HS-27A (cell line): ENCODE measurements at regions not wholly inside any gene's neighbourhood (a gene's known extent, or its start where the extent isn't known, plus 50 kb on each side); places are given as distances from the start of the nearest gene placed in this dataset.

Experiments used
- DNase-seq: peaks from one replicate; pipeline ENCODE4 v3.0.0-alpha.2; 2012; ENCODE audit warnings: low read depth, missing footprints

DNA sequence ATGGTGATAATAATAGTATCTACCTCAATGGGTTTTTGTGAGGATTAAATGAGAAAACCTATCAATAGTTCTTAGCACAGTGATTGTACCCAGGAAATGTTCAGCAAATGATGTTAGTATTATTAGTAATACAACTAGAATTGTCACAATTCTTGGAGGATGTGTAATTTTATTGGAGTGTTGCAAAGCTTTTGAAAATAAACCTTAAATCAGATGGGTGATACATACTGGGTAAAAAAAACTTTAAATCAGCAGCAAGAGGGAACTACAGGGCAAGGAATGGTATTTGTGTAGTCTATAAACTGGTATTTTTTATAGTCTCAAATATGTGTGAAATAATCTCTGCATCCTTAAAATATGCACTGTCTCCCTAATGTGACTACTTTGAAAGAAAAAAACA is 371.6 kb downstream of the PIK3R1 start:
- no peak for DNase-seq

DNA sequence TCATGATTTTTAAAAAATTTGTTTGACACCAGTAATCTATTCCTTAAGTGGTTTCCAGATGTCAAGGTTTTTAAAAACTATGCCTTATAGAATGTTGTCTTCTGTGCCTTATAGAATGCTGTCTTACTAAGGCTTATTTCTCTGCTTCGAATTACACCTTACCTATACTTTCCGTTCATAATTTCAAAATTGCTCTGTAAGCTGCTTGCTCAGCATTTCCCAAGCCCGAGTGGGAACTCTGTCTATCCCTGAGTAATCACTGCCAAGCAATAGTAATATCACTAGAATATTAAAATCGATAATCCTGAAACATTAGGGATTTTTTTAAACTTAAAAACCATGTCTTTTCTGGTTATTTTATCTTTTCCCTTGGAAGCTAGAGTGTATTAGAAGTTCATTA is 376.3 kb downstream of the PIK3R1 start:
- no peak for DNase-seq

DNA sequence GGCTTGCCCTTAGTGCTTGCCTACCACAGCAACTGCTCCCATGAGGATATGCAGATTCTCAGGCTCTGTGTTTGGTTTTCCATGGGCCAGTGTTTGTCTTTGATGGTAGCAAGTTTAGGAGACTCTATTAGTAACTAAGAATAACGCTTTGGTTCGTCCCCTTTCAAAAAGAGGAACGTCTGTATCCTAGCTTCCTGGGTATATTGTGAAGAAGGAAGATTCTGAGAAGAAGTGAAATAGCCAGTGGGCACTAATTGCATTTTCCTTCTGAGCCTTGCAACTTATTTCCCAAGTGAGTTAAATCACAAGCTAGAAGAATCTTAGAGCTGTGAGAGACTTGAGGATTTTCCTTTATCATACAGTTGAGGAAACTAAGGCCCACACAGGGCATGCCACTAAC is 376.8 kb downstream of the PIK3R1 start:
- no peak for DNase-seq

DNA sequence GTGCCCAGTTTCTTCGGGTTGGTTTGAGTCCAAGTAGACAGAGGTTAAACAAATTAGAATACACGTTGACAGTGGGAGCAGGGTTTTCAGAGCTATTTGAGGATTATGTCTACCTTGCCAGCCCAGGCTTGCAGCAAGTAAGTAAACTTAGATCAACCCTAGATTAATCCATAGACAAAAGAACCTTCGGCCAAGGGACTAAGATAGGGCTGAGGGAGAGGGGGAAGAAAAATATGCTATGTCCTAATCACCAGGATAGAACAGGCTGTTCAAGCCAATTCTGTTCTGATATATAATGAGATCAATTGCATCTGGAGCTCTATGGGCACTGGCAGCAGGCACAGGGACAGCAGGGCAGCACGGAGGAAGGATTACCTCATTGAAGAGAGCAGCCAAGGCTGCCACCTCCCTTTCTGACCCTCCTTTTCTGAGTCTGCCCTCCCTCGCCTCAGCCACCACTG is 377.7 kb downstream of the PIK3R1 start:
- no peak for DNase-seq

DNA sequence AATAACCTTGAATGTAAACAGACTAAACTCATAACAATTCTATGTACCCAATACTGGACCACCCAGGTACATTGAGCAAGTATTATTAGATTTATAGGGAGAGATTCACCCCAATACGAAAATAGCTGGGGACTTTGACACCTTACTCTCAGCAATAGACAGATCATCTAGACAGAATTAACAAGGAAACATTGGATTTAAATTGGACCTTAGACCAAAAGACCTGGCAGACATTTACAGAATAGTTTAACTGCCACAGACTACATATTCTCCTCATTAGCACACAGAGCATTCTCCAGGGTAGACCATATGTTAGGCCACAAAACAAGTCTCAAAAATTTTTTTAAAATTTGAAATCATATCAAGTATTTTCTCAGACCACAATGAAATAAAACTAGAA is 397.4 kb downstream of the PIK3R1 start:
- DNase-seq: no peak

DNA sequence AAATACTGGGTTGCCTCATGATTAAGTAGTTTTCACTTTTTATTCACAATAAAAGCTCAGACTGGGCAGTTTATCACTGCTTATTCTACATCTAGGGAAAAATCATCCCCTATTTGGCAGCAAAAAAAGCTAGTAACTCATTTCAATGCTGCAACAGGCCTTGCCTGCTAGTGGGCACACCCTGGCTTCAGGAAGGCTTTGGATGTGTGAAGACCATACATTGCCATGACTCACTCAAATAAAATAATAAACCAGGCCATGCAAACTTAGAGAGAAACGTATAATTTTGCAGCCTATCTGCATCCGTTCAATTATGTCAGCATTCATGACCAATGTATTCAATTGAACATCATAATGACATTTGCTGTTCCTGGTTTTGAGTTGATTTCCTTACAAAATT is 402.9 kb downstream of the PIK3R1 start:
- no peak for DNase-seq

DNA sequence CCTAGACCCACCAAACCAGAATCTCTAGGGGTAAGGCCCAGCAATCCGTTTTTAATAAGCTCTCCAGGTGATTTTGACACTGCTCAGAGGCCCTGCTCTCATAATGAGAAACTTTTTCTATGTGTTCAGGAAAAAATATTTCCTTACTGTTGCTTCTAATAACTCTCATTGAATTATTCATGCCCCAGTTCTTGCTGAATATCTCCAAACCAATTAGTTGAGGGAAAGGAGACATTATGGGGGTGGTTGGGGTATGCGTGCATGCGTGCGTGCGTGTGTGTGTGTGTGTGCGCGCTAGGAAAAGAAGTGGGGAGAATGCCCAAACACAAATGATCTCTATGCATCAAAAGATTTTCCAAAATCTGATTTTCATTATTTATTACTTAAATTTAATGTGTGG is 411.4 kb downstream of the PIK3R1 start:
- no peak for DNase-seq

DNA sequence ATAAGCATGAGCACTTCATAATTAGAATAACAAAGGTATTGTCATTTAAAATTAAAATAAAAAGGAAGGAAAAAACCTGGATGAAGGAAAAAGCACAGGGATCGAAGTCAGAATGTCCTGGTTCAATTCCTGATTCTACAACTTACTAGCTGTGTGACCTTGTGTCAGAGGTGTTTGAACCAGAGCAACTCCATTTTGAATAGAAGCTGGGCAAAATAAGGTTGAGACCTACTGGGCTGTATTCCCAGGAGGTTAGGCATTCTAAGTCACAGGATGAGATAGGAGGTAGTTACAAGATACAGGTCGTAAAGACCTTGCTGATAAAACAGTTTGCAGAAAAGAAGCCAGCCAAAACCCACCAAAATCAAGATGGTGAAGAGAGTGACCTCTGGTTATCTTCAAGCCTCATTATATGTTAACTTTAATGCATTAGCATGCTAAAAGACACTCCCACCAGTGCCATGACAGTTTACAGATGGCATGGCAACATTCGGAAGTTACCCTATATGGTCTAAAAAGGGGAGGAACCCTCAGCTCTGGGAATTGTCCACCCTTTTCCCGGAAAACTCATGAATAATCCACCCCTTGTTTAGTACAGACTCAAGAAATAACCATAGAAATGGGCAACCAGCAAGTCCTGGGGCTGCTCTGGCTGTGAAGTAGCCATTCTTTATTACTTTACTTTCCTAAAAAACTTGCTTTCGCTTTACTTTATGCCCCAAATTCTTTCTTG is 412.7 kb downstream of the PIK3R1 start:
- DNase-seq: no peak

DNA sequence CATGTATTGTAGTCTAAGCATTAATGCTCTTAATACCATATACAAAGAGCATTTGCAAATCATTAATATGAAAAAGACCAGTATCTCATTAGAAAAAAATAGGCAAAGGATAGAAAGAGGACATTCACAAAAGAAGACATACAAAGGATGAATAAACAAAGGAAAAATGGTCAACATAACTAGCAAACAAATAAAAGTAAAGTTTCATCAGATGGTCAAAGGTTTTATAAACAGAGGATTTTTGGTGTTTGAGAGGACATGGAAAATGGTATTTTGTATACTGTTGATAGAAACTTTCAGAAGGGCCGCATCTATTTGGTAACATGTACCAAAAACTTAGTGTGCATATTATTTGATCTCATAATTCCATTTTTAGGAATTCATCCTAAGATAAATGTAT is 414.8 kb downstream of the PIK3R1 start:
- DNase-seq: no peak

DNA sequence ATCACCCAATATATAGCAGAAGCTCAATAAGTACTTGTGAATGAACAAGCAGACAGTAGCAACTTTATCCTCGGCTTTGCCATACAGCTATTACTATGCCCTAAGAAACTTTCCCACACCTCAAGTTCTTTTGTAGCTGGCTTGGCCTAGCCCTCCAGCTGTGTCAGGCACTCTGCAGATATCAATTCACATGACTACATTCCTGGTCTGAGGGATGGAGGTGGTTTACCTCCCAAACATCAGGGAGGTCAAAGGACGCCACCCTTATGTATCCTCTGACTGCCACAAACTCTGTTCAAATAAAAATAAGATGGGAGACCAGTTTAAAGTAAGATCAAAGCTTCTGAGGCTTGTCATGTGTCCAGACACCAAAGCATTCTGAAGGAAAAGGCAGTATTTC is 416.3 kb downstream of the PIK3R1 start:
- DNase-seq: no peak

DNA sequence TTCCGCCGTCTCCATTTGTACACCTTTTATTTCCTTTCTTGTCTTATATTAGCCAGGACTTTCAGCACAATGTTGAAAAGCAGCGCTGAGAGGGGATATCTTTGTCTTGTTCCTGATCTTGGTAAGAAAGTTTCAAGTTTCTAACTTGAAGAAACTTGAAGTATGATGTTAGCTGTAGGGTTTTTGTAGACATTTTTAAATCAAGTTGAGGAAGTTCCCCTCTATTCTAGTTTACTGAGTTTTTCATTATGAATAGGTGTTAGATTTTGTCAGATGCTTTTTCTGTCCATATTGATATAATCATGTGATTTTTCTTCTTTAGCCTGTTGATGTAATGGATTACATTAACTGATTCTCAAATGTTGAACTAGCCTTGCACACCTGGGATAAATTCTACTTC is 425.7 kb downstream of the PIK3R1 start:
- DNase-seq: no peak

DNA sequence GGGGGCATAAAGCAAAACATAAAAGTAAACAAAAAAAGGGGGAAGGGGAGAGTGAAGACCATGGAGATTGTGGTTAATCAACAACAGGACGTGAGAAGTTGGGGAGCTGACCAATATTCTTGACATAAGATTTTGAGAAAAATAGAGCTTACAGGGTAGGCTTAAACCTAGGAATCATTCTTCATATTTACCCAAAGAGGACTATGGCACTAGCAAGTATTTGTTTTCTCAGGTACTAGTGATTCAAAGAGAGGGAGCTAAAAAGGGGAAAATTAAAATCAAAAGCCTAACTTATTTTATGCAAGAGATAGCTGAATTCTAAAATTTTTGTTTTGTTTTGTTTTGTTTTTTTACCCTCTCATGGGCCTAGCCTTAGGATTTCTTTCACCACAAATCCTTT is 427.5 kb downstream of the PIK3R1 start:
- no peak for DNase-seq

DNA sequence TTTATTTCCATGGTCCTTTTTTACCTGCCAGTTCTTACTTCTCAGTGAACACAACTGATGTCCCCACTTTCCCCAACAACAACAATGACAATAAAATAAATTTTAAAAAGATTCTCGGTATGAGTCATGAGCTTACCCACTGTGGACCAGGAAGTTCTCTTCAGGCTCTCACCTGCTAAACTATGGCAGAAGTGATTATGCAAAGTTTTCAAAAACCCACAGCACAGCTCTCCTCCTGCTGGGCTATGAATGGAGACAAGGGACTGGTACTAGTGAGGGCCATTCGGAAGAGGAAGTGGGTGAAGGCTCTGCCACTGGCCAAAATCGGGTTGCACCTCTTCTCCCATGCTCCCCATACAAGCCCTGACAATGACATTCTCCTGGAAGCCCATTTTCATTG is 429.4 kb downstream of the PIK3R1 start:
- DNase-seq: no peak

DNA sequence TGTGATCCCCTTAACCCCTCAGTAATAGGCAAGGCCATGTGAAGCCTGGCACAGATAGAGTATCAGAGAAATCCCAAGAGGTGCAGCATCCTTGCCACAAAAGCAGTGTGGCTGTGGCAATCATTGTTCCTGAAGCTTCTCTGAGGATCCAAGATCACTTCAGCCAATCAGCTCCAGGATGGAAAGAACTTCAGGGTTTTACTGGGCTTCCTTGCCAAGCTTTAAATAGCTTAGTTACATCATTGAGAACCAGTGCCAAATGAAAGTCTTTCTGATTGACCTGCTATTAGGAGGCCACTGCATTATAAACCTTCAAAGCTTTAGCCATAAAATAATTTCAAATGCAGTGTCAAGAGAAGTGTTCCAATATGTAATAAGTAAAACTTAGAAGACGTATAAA is 430.6 kb downstream of the PIK3R1 start:
- no peak for DNase-seq

DNA sequence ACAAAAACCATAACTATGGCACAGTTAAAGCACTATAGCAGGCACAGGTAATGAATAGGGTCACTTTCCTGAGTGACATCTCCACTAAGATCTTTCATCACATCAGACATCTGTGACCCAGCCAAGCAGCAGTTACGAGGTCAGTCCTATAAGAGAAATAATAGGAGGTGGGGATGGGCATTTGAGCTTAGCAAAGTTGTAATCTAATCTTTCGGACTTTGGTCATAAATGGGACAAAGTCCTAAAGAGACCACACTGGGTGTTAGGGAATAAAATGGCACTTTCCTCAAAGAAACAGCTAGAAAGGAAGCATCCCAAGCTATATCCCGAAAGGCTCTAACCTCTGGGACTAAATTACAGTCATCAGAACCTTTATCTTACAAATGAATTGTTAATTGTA is 432.2 kb downstream of the PIK3R1 start:
- no peak for DNase-seq

DNA sequence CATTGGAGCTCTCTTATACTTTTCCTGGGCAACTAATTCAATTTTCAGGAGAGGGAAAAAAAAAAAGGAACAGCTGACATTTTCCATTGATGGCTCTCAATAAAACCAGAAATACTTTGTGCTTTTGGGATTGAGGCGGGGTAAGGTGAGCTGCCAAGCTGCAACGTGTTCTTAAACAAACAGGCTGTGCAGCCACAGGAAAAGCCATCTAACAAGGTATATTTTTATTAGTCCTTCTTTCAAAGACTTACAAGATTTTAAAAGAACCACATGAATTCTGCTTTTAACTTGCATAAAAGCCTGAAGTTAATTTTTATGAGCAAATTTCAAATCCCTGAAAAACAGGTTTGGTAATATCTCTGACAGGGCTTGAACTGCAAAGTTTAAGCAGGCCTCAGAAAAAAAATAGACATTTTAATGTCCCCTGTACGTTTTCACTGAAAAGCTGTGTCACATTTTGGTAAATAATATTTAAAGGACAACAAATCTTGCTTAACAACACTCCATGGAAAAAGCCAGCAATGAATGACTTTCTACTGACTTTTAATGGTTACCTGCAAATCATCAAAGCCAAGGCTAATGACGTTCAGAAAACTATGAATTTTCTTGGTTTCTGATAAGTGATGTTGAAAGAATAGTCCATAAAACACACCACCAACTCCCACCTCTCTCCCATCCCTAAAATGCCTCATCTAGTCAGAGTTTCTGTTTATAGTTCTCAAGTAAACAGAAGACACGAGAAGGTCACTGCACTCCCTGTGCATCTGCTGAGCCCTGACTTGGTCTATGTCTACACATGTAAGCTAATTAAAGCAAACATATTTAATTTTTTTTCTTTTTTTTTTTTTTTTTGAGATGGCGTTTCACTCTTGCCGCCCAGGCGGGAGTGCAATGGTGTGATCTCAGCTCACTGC is 433.6 kb downstream of the PIK3R1 start:
- no peak for DNase-seq

DNA sequence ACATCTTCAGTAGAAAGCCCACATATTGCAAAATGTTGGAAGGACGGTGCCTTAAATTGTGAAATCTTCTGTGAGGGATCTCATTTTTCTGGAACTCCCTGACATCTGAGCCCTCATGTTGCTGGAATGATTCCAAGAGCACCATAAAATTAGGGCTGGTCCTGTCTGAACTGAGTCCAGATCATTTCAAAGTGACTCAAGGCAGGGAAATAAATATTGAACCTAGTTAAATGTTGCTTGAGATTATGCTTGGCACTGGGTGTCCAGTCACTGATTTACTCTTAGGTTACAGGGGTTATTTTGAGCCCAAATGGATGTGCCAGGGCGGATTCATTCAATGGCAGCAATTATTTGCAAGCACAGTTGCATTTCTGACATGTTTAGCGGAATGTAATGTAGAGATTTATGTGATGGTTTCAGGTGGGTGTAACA is 437.0 kb downstream of the PIK3R1 start:
- DNase-seq: peak; percentile 7

DNA sequence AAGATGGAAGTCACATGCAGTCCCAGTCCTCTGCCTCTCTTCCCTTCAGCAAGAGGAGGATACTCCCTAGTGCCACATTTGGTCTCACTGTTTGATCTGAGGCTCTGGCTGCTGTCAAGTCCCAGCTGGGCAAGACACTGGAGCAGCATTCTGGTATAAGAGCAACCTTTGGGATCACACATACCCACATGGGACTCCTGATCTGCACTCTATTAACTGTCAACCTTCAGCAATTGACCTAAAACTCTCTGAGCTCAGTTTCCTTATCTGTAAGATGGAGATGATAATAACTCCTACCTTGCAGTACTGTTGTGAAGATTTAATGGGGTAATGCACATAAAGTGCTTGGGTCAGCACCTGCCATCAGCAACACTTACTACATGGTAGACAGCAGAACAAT is 437.9 kb downstream of the PIK3R1 start:
- DNase-seq: no peak

DNA sequence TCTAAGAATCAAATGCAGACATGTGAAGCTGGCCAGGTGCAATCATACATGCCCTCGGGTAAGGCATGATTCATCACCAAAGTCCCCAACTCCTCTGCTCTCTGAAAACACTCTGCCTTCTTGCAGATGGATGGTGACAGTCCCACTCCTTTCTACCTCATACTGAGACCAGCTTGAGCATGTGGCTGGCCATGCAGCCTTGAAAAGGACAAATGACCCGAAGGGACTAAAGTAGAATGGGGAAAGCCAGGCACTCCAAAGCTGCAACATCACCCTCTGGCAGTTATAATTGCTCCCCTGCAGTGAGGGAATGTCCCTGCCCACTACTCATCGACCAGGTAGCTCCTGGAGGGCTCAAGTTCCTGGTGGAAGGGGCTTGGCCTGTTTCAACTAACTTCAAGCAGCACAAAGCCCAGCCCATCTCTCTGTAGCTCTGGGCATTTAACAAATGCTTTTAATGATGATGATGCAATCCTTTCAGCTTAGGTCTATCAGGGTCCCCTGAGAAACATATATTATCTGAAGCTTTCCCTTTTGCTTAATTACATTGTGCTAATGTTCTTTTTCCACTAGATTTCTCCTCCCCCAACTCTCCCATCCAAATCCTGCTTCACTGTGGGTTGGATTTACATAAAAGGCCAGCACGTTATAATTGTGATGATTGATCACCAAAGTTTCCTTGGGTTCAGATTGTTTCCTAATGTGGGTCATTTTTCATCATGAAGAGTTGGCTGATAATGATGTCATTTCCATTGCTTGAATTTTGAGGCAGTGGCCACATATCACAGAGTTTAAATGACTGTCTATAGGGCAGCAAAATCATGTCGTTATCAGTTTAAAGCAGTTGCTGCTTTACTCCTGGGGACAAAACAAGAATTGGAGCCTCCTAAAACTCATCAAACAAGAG is 436.5 kb upstream of the SLC30A5 start:
- no peak for DNase-seq

DNA sequence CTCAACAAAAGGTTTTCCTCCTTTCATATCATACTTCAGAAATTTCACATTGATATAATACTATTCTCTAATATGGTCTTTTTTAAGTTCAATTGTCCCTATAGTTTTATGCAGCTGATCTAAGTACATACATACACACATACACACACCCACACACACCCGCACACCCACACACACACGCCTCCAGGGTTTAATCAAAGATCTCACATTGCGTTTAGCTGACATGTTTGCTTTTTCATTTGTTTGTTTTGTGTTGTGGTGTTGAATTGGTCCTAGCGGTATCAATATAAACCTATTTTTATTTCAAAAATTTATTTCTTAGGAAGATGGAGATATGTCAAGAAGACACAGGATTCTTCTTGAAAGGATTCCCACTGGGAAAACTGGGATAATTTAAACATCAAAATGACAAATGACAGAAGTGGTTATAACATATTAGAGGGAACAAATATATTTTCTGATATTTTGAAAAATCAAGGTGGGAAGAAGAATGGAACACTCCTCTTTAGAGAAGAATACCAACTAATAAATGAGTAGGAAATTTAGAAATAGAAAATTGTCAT is 434.9 kb upstream of the SLC30A5 start:
- no peak for DNase-seq

DNA sequence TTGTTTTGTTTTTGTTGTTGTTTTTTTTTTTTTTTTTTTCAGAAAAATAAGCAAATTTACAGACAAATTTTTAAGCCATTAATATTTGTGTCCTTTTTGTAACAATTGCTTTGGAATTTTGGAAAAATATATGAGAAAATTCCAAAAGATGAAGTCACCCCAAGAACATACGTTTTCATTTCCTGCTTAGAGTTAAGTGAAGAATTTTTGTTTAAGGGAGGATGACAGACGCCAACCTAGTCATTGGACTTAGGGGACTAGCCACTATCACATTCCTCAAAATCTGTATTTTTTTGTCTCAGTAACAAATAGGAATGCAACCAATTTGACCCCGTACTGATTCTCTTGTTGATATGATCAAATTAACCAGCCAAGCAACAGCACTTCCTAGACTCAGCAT is 433.9 kb upstream of the SLC30A5 start:
- peak; percentile 31 for DNase-seq

DNA sequence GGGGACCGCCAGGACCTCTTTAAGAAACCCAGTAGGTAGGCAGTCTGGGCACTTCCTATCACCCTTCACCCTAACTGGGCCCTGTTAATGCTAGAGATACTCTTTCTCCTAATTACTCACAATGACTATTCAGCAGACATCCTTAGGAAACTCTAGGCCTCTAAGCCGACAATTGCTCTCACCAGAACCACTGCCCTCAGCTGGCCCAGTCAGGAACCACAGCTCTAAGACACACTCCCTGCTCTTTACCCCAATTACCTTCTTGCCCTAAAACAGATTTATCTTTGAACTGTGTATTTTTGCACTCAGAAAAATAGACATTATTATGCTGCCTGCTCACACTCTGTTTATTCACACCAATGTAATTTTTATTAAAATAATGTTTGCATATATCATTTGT is 432.6 kb upstream of the SLC30A5 start:
- no peak for DNase-seq
